Stimulated activated effector memory CD8-positive, alpha-beta T cell treated with anti-CD3 and anti-CD28 coated beads, Interleukin-12 subunit alpha, Interleukin-12 subunit beta, amount 100 ng/mL, for 72 hours (primary cell): ENCODE measurements at regions not wholly inside any gene's neighbourhood (a gene's known extent, or its start where the extent isn't known, plus 50 kb on each side); places are given as distances from the start of the nearest gene placed in this dataset.
"Not testable (repeated sequence)": the region's sequence is repeated elsewhere in the genome, so short reads cannot be mapped to it uniquely, and the experiment has no call there.

Experiments used
- ATAC-seq: fragments of 150-1000 bp; cut with Tn5 transposase; 2 replicates; pipeline ENCODE4 v1.10.0; 2021
- DNase-seq, 2 donors: peaks; one replicate each; pipeline ENCODE4 v3.0.0; 2021 to 2022; ENCODE audit warnings: low spot score in 2 of 2
- H3K27ac Mint-ChIP-seq: one replicate; pipeline ENCODE4 v1.8.0; 2022; ENCODE audit warnings: mild to moderate bottlenecking, mixed read lengths
- H3K36me3 Mint-ChIP-seq: one replicate; pipeline ENCODE4 v1.8.0; 2022; ENCODE audit warnings: mild to moderate bottlenecking, mixed read lengths
- H3K4me1 Mint-ChIP-seq: one replicate; pipeline ENCODE4 v1.8.0; 2022; ENCODE audit warnings: mixed read lengths
- H3K4me3 Mint-ChIP-seq: one replicate; pipeline ENCODE4 v1.8.0; 2022; ENCODE audit warnings: mild to moderate bottlenecking, mixed read lengths
- H3K9me3 Mint-ChIP-seq: one replicate; pipeline ENCODE4 v1.8.0; 2022; ENCODE audit warnings: mixed read lengths

- no peak for DNase-seq
- Mint-ChIP-seq H3K27ac (peak overlapping the region; percentile 44), H3K4me1 (peaks cover 97% of the 10 kb centered on the region), H3K36me3 (no peaks in the 10 kb centered on the region), H3K4me3 (no peak overlapping the region), H3K9me3 (no peaks in the 10 kb centered on the region)
- ATAC-seq = no peak
Observed at GRCh38 chr10:7042419-7043054, 368.3 kb downstream of the SFMBT2 start.

- peak overlapping the region; percentile 44 for H3K27ac Mint-ChIP-seq
- no peaks in the 10 kb centered on the region for H3K36me3 Mint-ChIP-seq
Observed at GRCh38 chr10:7042000-7042399, 368.8 kb downstream of the SFMBT2 start.

GRCh38 chr10:7040681-7041080 lies 370.2 kb downstream of the SFMBT2 start:
- DNase-seq (no peak), ATAC-seq (no peak)
- H3K27ac Mint-ChIP-seq = no peak overlapping the region
- H3K4me3 Mint-ChIP-seq = no peak overlapping the region
- no peaks in the 10 kb centered on the region for H3K36me3 Mint-ChIP-seq
- peaks cover 2% of the 10 kb centered on the region for H3K9me3 Mint-ChIP-seq
- H3K4me1 Mint-ChIP-seq = peaks cover 83% of the 10 kb centered on the region

More at GRCh38 chr10:7042000-7042399, 368.8 kb downstream of the SFMBT2 start:
- DNase-seq = no peak
- Mint-ChIP-seq H3K4me1 (peaks cover 92% of the 10 kb centered on the region), H3K9me3 (peaks cover 2% of the 10 kb centered on the region), H3K4me3 (no peak overlapping the region)
- ATAC-seq = no peak

- no peak for ATAC-seq
- peaks cover 4% of the 10 kb centered on the region for H3K9me3 Mint-ChIP-seq
- H3K4me3 Mint-ChIP-seq = no peak overlapping the region
- no peaks in the 10 kb centered on the region for H3K36me3 Mint-ChIP-seq
- DNase-seq = no peak
- peaks cover 83% of the 10 kb centered on the region for H3K4me1 Mint-ChIP-seq
- no peak overlapping the region for H3K27ac Mint-ChIP-seq
Observed at GRCh38 chr10:7039859-7040258, 371.0 kb downstream of the SFMBT2 start.

GRCh38 chr10:7038416-7038815 lies 372.4 kb downstream of the SFMBT2 start:
- Mint-ChIP-seq H3K4me3 (no peak overlapping the region), H3K36me3 (no peaks in the 10 kb centered on the region), H3K9me3 (peaks cover 8% of the 10 kb centered on the region), H3K27ac (peak overlapping the region; percentile 63), H3K4me1 (peaks cover 81% of the 10 kb centered on the region)
- no peak for ATAC-seq
- DNase-seq = no peak

- H3K4me3 Mint-ChIP-seq = not testable (repeated sequence)
Observed at GRCh38 chr10:7037434-7037833, 373.4 kb downstream of the SFMBT2 start.

GRCh38 chr10:7036951-7037350 lies 373.9 kb downstream of the SFMBT2 start:
- peaks cover 79% of the 10 kb centered on the region for H3K4me1 Mint-ChIP-seq
- H3K4me3 Mint-ChIP-seq = no peak overlapping the region
- ATAC-seq (no peak), DNase-seq (no peak)
- no peaks in the 10 kb centered on the region for H3K36me3 Mint-ChIP-seq
- peaks cover 10% of the 10 kb centered on the region for H3K9me3 Mint-ChIP-seq
- H3K27ac Mint-ChIP-seq = no peak overlapping the region

More at GRCh38 chr10:7037434-7037833, 373.4 kb downstream of the SFMBT2 start:
- H3K36me3 Mint-ChIP-seq, DNase-seq, ATAC-seq, H3K27ac Mint-ChIP-seq: not testable (repeated sequence)
- Mint-ChIP-seq H3K4me1 (peaks cover 81% of the 10 kb centered on the region), H3K9me3 (peaks cover 10% of the 10 kb centered on the region)

- peak in 1 of 2 donors; percentile 79 for DNase-seq
Observed at GRCh38 chr10:7035126-7035761, 375.6 kb downstream of the SFMBT2 start.

GRCh38 chr10:7033031-7033430 lies 377.8 kb downstream of the SFMBT2 start:
- H3K9me3 Mint-ChIP-seq = peaks cover 19% of the 10 kb centered on the region
- DNase-seq = peak in 1 of 2 donors; percentile 67
- H3K36me3 Mint-ChIP-seq = peaks cover 11% of the 10 kb centered on the region
- peak overlapping the region; percentile 74 for H3K27ac Mint-ChIP-seq
- peaks cover 75% of the 10 kb centered on the region for H3K4me1 Mint-ChIP-seq
- H3K4me3 Mint-ChIP-seq = peak overlapping the region; percentile 6
- ATAC-seq = peak; percentile 79

More at GRCh38 chr10:7035126-7035761, 375.6 kb downstream of the SFMBT2 start:
- no peak overlapping the region for H3K4me3 Mint-ChIP-seq
- H3K9me3 Mint-ChIP-seq = peaks cover 13% of the 10 kb centered on the region
- ATAC-seq = peak; percentile 72
- peak overlapping the region; percentile 49 for H3K27ac Mint-ChIP-seq
- H3K4me1 Mint-ChIP-seq = peaks cover 75% of the 10 kb centered on the region
- peaks cover 5% of the 10 kb centered on the region for H3K36me3 Mint-ChIP-seq

GRCh38 chr10:7030134-7030855 lies 380.5 kb downstream of the SFMBT2 start:
- H3K4me3 Mint-ChIP-seq = peak overlapping the region; percentile 59

GRCh38 chr10:7029672-7030071 lies 381.2 kb downstream of the SFMBT2 start:
- peak overlapping the region; percentile 85 for H3K27ac Mint-ChIP-seq
- peaks cover 13% of the 10 kb centered on the region for H3K36me3 Mint-ChIP-seq
- H3K9me3 Mint-ChIP-seq = peaks cover 14% of the 10 kb centered on the region

More at GRCh38 chr10:7030134-7030855, 380.5 kb downstream of the SFMBT2 start:
- peak overlapping the region; percentile 85 for H3K27ac Mint-ChIP-seq
- ATAC-seq (peak; percentile 81), DNase-seq (no peak)
- H3K4me1 Mint-ChIP-seq = peaks cover 70% of the 10 kb centered on the region
- peaks cover 17% of the 10 kb centered on the region for H3K9me3 Mint-ChIP-seq
- peaks cover 13% of the 10 kb centered on the region for H3K36me3 Mint-ChIP-seq

GRCh38 chr10:7028809-7029166 lies 382.0 kb downstream of the SFMBT2 start:
- no peak for ATAC-seq
- DNase-seq = no peak
- Mint-ChIP-seq H3K4me1 (peaks cover 56% of the 10 kb centered on the region), H3K36me3 (peaks cover 13% of the 10 kb centered on the region), H3K9me3 (peaks cover 14% of the 10 kb centered on the region), H3K4me3 (peak overlapping the region; percentile 59), H3K27ac (peak overlapping the region; percentile 85)

More at GRCh38 chr10:7029672-7030071, 381.2 kb downstream of the SFMBT2 start:
- peak overlapping the region; percentile 59 for H3K4me3 Mint-ChIP-seq
- ATAC-seq (no peak), DNase-seq (no peak)
- peaks cover 64% of the 10 kb centered on the region for H3K4me1 Mint-ChIP-seq

- peak overlapping the region; percentile 59 for H3K4me3 Mint-ChIP-seq
- DNase-seq = no peak
- peaks cover 51% of the 10 kb centered on the region for H3K4me1 Mint-ChIP-seq
- H3K36me3 Mint-ChIP-seq = peaks cover 13% of the 10 kb centered on the region
- ATAC-seq = peak; percentile 58
- peak overlapping the region; percentile 85 for H3K27ac Mint-ChIP-seq
- peaks cover 9% of the 10 kb centered on the region for H3K9me3 Mint-ChIP-seq
Observed at GRCh38 chr10:7027913-7028808, 382.7 kb downstream of the SFMBT2 start.

GRCh38 chr10:7027237-7027912 lies 383.5 kb downstream of the SFMBT2 start:
- H3K4me1 Mint-ChIP-seq = peaks cover 43% of the 10 kb centered on the region
- peaks cover 11% of the 10 kb centered on the region for H3K9me3 Mint-ChIP-seq
- DNase-seq (no peak), ATAC-seq (no peak)
- H3K4me3 Mint-ChIP-seq = no peak overlapping the region
- no peak overlapping the region for H3K27ac Mint-ChIP-seq
- peaks cover 13% of the 10 kb centered on the region for H3K36me3 Mint-ChIP-seq
